ENCODE measurements at regions not wholly inside any gene's neighbourhood (a gene's known extent, or its start where the extent isn't known, plus 50 kb on each side); places are given as distances from the start of the nearest gene placed in this dataset.

GRCh38 chr6:106829451-106829850 is 145.1 kb downstream of the CD24 start (continued):
- TF ChIP-seq CBFA2T3 (IDR thresholded peaks at IDR 0.05), result peak; percentile 82
- TF ChIP-seq NR2C1 (IDR thresholded peaks at IDR 0.05), result no peak
- TF ChIP-seq NR2C1 (tag; IDR thresholded peaks at IDR 0.05), result no peak
- TF ChIP-seq PHF8 (IDR thresholded peaks at IDR 0.05; ENCODE audit: borderline replicate concordance, low read length), result no peak
- TF ChIP-seq MEIS2 (IDR thresholded peaks at IDR 0.05; ENCODE audit: partially characterized antibody), result peak; percentile 83
- TF ChIP-seq GATAD2A (IDR thresholded peaks at IDR 0.05), result peak; percentile 74; the same call in 1 of the 2 replicates
- TF ChIP-seq HMBOX1 (IDR thresholded peaks at IDR 0.05), result peak; percentile 86
- TF ChIP-seq HDAC1 (IDR thresholded peaks at IDR 0.05), result peak in 1 of 2 experiments; percentile 61; a peak in 1 of 4 replicates
- TF ChIP-seq FOS (IDR thresholded peaks at IDR 0.05; ENCODE audit: extremely low read depth, insufficient read length), result no peak
- TF ChIP-seq ZBTB9 (CRISPR knock-in tag; IDR thresholded peaks at IDR 0.05), result no peak
- peak; percentile 90 for TF ChIP-seq EP300 (IDR thresholded peaks at IDR 0.05; ENCODE audit: low read length)
- peak in 1 of 2 experiments; percentile 58; a peak in 1 of 4 replicates for TF ChIP-seq ZNF318 (IDR thresholded peaks at IDR 0.05; ENCODE audit: borderline replicate concordance in 1 of 2, low read depth in 1 of 2)
- TF ChIP-seq ARHGAP35 (IDR thresholded peaks at IDR 0.05; ENCODE audit: partially characterized antibody), result no peak
- peak; percentile 76 for TF ChIP-seq EHMT2 (IDR thresholded peaks at IDR 0.05)
- TF ChIP-seq FOXK1 (CRISPR knock-in tag; IDR thresholded peaks at IDR 0.05; ENCODE audit: borderline replicate concordance), result no peak
- peak in 1 of 2 experiments; percentile 76; a peak in 1 of 4 replicates for TF ChIP-seq TBL1XR1 (IDR thresholded peaks at IDR 0.05; ENCODE audit: low read length in 2 of 2)
- TF ChIP-seq MTA2 (IDR thresholded peaks at IDR 0.05; ENCODE audit: low read depth), result peak; percentile 48; the same call in 1 of the 2 replicates
- TF ChIP-seq ETV6 (IDR thresholded peaks at IDR 0.05; ENCODE audit: borderline replicate concordance in 1 of 2, low read depth in 2 of 2, low read length in 1 of 2), result peak in 1 of 2 experiments; percentile 68; a peak in 1 of 4 replicates
- no peak for TF ChIP-seq ETV6 (CRISPR knock-in tag; IDR thresholded peaks at IDR 0.05; ENCODE audit: borderline replicate concordance)

Data from K562 (cell line).